HG03045 (cell line): ENCODE measurements at regions not wholly inside any gene's neighbourhood (a gene's known extent, or its start where the extent isn't known, plus 50 kb on each side); places are given as distances from the start of the nearest gene placed in this dataset.

Experiments used
- ATAC-seq: cut with Tn5 transposase; IDR thresholded peaks from one replicate; pipeline ENCODE4 v1.9.1; 2021; ENCODE audit warnings: mild to moderate bottlenecking, moderate library complexity; ENCODE audit not compliant: unreplicated experiment

DNA sequence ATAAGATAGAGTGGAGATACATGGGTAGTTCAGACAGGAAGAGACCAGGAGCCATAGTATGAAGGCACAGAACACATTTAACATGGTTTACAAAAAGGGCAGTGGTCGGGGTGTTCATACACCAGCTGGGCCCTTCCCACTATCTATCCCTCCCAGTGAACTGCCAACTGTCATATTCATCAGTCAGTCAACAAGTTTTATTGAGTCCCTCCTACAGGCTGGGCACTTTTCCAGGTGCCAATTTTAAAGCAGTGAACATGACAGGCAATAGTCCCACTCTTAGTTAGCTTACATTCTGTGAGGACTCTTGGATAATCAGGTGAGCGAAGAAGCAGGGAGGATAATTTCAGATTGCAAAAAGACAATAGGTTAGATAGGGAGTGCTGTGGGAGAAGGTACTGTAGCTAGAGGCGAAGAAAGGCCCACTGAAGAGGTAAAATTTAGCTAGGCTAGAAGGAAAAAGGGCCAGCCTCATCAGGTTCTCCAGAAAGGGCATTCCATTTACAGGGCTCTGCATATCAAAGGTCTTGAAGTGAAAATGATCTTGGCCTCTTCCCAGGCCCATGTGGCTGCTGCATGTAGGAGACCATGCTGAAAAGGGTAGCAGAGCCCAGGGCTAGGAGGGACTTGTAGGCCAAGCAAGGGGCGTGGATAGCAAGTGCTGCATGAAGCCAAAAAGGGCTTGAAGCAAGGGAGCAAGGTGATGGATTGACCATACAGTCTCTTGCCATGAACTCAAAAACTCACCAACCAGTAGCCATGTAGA, 274.7 kb upstream of the SNX7 start:
- ATAC-seq = no peak

DNA sequence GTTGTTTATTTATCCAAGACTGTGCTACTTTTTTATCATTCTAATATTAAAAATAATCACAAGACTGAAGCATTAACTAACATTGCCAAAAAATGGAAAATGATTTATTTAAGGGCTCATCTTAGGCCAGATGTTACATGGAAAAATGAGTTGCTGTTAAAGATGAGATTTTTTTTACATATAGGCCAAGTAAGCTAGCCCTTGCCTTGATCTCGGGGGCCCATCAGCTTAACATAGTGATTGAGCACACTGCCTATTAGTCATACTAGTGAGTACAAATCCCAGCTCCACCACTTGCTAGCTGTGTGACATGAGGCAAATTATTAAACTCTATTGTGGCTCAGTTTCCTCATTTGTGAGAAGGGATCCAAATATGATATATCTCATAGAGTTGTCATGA, 275.9 kb upstream of the SNX7 start:
- no peak for ATAC-seq

DNA sequence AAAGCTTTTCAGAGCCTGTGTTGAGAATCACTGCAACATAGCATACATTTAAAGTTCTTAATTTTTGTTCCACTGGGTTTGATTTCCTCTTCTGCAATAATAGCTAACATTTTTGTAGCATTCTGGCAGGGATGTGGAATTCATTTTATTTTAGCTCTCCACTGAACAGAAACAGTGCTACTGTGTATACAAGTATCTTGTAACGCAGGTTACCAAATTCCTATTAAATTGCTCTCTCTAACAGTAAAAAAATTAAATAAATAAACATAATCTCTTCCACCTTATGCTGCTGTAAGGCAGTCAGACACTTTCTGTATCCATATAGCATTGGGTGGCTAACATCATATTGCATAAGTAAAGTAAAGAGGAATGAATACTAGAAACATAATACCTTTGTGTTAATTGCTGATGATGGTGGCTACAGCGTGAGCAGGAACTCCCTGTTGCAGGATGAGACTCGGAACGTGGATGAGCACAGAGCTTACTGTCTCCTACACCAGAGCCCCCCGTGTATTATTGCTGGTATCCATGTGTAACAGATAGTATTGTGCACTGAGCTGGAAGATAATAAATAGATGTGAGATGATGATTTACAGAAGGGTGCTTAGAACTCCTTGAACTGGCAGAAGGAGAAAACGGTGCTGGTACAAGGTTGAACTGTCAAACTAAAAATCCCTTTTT, 276.9 kb upstream of the SNX7 start:
- no peak for ATAC-seq

DNA sequence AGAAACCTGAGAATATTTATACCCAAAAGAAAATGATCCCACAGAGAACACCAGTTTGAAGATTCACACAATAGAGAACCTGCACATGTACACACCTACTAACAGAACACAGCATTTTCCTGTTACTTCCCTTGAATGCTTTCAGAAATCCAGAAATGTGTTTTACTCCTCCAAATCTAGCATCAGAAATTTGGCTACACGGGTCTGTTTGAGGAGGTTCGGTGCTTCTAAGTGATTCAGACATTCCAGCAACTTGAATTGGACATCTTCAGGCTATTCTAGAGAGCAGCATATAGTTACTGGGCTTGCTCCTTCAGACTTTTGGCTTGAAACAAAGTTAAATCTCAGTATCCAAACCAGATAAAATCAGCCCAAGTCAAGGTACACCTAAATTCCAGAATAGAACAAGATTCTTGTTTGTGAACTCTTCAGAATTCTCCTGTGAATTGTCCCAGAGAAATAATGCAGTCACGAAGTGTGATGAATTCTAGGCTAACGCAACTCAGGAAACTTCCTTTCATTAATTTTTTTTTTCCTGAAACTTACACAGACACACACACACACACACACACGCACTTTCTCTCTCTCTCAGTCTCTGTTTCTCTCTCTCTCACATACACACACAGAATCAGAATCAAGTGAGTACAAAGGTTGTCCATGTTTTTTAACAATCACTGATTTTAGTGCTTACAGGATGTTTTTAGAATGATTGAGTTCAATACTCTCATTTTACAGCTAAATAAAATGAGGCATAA, 278.4 kb upstream of the SNX7 start:
- no peak for ATAC-seq

DNA sequence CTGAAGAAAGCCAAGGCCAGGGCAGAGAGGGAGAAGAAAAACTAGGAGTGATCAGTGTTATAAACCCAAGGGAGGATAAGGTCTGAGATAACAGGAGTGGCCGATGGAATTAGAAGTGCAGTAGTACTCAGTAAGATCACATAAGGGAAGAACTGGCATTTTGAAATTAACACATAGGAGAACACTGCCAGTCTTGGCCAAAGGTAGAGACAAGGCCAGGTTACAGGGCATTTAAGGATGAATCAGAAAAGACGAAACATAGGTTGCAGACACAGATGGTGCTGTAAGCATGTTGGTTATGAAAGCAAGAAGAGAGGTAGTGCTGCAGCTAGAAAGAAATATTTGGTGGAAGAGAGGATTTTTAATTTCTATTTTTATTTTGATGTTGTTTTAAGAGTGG, 278.9 kb upstream of the SNX7 start:
- ATAC-seq = no peak

DNA sequence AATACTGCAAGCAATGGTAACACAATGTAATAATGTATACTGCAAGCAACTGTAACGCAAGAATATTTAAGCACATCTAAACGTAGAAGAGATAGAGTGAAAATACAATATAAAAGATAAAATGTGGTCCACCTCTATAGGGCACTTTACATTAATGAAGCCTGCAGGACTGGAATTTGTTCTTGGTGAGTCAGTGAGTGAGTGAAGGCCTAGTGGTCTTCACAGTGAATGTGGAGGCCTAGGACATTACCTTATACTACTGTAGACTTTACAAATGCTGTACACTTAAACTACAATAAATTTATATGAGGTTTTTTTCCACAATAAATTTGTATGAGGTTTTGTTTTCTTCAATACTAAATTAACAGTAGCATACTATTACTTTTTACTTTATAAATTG, 287.4 kb upstream of the SNX7 start:
- ATAC-seq = no peak

DNA sequence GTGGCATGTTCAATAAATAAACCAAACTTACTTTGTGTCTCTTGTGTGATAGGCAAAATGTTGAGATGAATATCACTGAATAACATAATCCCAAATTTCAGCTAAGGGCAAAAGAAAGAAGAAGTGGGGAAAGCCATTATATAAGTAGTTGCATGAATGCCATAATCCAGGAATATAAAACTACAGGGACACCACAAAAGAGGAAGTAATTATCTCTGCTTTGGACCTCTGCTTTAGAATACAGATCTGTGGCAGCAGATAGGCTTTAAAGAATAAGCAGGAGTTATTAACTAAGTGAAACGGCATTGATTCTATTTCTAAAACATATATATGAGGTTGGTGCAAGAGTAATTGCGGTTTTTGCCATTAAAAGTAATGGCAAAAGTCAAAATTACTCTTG, 288.5 kb upstream of the SNX7 start:
- ATAC-seq = no peak

DNA sequence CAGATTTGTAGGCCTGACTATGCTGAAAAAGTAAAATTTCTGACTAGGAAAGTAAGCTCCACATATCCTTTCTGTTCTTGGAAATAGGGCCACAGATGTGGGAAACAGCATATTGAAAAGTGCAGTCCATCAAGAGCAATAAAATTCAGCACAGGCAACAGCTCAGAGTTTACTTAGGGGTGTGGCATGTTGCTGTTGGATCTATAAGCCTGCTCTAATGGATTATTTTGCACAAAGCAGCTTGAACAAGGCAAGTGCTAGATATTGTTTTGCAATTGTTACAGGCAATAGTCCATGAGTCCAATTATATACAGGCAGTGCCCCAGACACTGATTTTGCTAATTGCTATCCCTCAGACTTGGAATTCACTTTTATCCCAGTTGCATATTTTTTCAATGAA, 289.8 kb upstream of the SNX7 start:
- no peak for ATAC-seq

DNA sequence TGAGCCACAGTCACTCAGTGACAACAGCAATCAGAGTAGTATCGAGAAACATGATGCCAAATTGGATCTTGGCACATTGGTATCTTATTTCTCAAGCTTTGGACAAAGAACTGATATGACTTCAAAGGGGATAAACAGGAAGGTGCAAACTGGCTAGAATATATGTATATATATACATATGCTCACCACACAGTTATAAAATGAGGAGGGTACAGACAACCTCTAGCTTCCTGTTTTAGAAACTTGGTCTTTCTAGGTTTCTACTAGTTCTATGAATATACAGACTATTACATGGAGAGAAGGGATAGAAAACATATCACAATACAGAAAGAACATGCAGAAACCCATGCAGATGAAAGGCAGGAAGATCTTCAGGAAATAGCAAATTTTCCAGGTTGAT, 292.1 kb upstream of the SNX7 start:
- ATAC-seq = no peak

DNA sequence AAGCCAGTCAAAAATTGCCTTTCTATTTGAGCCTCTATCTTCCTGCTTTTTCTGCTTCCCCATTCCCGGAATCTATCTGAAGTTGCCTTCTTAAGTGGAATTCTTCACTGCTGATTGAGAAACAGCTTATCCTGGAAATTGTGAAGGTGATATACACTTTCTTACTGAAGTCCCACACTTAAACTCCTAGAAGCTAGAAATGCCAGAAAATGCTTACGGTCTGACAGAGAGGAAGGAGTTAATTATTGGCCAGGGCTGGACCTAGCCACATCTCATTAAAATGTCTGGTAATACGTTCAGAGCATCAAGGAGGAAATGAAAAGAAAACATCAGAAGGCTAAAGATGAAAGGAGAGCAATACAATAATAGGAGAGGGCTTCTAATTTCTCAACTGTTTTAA, 292.5 kb upstream of the SNX7 start:
- no peak for ATAC-seq

DNA sequence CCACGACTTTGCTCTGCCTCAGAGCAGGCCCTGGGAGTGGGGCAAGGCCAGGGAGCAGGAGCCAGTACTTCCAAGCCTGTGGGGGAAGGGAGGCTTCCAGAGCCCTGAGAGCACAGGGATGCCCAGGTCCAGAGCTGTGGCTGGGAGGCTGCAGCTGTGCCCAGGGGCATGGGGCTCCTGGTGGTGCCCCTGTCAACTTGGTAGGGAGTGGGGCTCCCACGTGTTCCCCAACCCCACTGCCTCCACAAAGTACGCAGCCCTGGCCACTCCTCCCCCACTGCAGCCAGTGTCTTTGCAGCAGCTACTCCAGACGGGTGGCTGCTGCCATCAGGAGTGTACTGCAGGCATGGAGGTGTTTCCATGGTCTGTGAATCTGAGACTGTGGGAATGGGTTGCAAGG, 294.1 kb upstream of the SNX7 start:
- ATAC-seq = no peak

DNA sequence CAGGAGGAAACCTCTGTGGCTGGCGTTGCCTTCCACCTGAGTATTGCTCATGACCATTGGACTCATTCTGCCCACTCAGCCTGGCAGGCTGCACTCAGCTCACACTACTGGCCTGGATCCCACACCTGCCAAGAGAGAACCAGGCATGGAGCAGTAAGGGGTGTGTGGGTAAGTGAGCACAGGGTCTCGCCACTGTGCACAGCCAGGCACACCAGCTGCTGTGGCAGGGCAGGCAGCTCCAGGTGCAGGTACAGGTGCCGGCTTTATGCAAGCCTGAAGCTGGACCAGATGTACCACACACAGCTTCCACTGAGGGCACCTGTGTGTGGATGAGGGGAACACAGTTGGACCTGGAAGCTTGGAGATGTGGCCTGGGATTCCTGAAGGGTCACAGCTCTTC, 295.2 kb upstream of the SNX7 start:
- no peak for ATAC-seq

DNA sequence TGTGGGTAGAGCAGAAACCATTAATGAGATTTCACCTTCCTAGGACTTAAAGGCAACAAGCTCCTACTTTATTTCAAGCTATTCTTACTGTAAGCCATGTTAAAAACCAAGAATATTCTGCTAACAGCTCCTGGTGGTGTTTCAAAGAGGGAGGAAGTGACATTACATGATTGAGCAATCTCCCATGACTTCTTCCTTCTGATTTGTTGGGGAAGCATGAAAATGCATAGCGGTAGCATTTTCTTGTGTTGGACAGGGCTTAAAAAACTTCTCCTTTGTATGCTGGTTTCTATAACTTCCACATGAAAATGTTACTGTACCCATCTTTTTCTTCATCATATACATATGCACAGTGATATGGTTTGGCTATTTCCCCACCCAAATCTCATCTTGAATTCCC, 297.0 kb upstream of the SNX7 start:
- ATAC-seq = no peak

DNA sequence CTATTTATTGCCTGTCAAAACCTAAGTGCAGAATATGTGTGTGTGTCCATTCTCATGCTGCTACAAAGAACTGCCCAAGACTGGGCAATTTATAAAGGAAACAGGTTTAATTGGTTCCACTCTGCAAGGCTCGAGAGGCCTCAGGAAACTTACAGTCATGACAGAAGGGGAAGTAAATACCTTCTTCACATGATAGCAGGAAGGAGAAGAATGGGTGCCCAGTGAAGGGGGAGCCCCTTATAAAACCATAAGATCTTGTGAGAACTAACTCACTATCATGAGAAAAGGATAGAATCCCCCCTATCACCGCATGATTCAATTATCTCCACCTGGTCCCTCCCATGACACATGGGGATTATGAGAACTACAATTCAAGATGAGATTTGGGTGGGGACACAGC, 300.7 kb upstream of the SNX7 start:
- no peak for ATAC-seq

DNA sequence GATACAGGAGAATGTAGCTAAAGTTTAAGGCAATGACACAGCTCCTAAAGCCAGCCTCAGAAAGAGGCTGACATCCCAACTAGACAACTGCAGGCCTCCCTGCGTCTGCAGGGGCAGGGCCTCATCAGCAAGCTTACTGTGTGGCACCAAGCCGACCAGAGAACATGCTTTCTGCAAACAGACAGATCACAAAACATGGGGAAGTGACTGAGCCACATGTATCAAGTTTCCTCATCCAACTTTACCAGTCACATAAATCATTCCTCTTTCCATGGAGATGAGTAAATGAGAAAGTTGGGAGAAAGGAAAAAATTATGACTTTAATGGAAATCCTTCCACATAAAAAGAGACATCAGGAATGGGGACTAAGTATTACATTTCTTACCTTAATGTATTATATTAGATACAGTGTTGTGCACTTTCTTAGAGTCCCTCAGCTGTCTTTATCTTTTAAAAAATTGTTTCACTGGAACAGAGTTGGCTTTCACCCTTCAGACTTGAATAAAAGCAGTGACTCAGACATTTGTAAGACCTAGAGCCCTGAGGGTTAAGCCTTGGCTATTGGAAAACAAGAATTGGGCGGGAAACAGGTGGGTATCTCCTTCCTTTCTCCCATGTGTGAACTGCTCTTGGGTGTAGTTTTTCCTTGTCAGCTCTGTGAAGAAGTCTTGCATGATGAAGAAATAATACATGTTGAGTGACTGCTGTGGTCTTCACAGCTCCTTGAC, 305.7 kb upstream of the SNX7 start:
- ATAC-seq = no peak

DNA sequence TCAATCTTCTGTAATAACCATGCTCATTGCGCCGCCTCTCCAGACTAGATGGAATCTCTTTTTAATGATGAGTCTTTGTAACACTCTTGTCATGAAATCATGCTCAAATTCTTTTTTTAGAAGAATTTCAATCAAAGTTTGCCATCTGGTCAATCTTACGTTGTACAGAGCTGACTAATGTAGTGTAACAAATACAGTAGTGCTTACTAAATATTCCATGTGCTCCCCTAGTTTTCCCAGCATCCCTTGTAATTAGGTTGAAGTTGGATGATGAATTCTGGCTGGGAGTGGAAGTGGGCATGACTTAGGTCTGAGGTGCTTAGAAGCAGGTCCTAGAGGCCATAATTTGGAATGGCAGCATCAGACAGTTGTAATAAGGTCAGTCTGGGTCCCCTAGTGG, 309.1 kb upstream of the SNX7 start:
- no peak for ATAC-seq

DNA sequence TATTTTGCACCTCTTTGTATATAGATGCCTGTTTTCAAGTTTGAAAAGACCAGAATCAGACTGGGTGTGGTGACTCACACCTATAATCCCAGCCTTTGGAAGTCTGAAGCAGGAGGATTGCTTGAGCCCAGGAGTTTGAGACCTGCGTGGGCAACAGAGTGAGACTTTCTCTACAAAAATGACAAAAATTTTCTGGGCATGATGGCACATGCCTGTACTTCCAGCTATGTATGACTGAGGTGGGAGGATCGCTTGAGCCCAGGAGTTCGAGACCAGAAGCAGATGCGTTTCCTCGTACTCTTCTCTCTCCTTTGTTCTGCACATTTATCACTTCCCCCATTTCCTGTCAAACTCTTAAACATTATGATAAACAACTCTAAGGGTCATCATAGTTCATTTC, 310.0 kb upstream of the SNX7 start:
- no peak for ATAC-seq

DNA sequence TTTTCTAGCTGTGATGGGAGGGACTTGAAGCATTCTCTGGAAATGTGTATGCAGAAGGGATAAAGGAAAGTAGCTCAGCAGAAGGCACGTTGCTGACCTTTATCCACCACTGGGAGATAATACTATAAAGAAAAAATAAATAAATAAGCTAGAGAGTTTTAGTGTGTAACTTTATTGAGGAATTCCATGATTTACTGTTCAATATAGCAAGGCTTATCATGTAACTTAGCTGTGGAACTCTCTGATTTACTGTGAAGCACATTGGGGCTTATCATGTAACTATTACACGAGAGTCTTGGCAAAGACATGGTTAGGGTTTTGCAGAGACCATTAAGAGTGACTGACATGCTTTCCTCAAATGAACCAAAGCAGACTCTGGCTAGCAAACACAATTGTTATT, 316.1 kb upstream of the SNX7 start:
- no peak for ATAC-seq

DNA sequence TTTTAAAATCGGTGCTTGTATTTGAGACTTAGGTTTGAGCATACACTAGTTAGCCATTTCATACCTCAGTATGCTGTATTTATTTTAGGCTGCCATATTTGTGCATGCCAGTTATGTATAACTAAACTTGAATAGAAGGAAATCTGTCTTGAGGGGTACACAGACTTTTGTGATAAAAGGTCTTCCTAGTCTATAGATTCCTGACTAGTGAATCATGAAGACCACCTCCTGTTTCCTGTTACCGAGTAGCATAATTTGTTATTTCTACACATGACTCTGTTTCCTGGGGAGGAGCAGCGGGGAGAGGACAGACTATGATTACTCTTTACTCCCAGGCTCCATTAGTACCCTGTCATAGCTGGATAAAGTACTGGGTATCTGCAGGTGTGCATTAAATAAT, 316.8 kb upstream of the SNX7 start:
- ATAC-seq = no peak

DNA sequence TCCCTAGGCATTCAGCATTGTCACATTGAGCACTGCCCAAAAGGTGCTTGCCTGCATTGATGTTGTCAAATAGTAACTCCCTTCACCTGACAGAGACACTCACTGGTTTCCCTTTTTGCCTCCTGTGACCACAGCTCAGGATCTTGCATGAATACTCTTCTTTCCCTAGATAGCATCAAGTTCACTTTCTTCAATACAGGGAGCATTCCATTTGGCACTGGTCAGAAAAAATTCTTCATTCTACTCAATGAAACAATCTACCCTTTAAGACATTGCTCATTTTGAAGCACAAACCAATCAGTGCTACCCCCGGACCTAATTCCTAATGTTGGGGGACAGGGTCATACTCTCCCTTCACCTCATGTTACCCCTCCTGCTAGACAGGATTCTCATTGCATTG, 319.0 kb upstream of the SNX7 start:
- no peak for ATAC-seq

DNA sequence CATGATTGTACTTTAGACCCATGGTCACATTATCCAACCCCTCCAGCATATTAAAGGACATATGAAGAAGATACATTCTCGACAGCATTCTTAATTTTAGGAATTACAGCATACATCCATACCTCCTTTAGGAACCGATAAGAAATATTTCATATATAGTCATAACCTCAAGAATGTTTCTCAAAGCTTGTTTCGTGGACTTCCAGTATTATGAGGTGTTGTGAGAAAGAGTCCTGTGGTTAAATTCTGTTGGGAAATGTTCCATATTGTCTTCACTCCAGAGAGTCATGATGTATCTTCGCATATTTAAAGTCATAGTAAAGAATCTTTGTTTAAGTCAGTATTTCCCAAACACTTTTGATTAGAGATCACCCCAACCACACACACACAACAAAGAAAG, 321.0 kb upstream of the SNX7 start:
- ATAC-seq = no peak
